Neuron (in vitro differentiated cells): ENCODE measurements at regions not wholly inside any gene's neighbourhood (a gene's known extent, or its start where the extent isn't known, plus 50 kb on each side); places are given as distances from the start of the nearest gene placed in this dataset.
"Not testable (repeated sequence)": the region's sequence is repeated elsewhere in the genome, so short reads cannot be mapped to it uniquely, and the experiment has no call there.

Source experiments
- H2AFZ ChIP-seq: one replicate; pipeline ENCODE4 v1.6.1; 2013; ENCODE audit warnings: low read depth, mild to moderate bottlenecking, inconsistent platforms, low read length, moderate library complexity
- H3K27me3 ChIP-seq: one replicate; pipeline ENCODE4 v1.6.1; 2013; ENCODE audit warnings: low read length; ENCODE audit not compliant: insufficient read depth
- H3K36me3 ChIP-seq: one replicate; pipeline ENCODE4 v1.6.1; 2013; ENCODE audit warnings: low read length; ENCODE audit not compliant: insufficient read depth
- H3K4me1 ChIP-seq: one replicate; pipeline ENCODE4 v1.6.1; 2013; ENCODE audit warnings: low read length; ENCODE audit not compliant: insufficient read depth
- H3K4me3 ChIP-seq: 2 replicates; pipeline ENCODE4 v1.5.1; 2013; ENCODE audit warnings: mild to moderate bottlenecking, low read length, moderate library complexity
- H3K9me3 ChIP-seq: one replicate; pipeline ENCODE4 v1.6.1; 2013; ENCODE audit warnings: low read length

- Histone ChIP-seq H3K27me3 (no peaks in the 10 kb centered on the region), H2AFZ (no peak overlapping the region), H3K36me3 (no peaks in the 10 kb centered on the region), H3K4me3 (no peak overlapping the region), H3K9me3 (no peaks in the 10 kb centered on the region), H3K4me1 (peaks cover 28% of the 10 kb centered on the region)
Measured at GRCh38 chr11:80958361-80958760, 1517.5 kb upstream of the TENM4 start.

DNA sequence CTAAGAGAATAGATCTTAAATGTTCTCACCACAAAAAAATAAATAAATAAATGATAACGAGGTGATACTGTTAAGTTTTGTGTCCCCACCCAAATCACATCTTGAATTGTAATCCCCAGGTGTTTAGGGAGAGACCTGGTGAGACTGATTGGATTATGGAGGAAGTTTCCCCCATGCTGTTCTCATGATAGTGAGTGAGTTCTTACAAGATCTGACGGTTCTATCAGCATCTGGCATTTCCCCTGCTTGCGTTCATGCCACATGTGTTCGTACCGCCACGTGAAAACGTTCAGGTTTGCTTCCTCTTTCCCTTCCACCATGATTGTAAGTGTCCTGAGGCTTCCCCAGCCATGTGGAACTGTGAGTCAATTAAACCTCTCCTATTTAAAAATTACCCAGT is 1514.8 kb upstream of the TENM4 start:
- Histone ChIP-seq H3K36me3 (no peaks in the 10 kb centered on the region), H3K4me3 (no peak overlapping the region), H3K9me3 (no peaks in the 10 kb centered on the region), H3K27me3 (no peaks in the 10 kb centered on the region), H3K4me1 (peaks cover 16% of the 10 kb centered on the region), H2AFZ (no peak overlapping the region)

DNA sequence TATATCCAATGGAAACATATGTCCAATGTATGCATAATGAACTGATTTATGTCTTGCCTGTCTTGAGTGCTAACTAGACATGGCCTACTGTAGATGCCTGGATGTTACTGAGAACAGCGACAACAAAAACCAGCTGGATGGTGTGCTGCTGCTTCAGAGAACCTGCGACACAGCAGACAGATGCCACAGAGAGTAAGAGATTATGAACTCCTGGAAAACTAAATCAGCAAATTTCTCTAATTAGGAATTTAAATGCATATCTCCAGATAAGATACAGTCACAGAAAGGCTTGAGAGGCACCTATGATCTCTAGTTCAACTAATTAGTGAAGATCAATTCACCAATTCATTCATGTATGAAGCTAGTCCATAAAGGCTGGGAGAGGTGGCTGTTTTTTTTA is 1508.0 kb upstream of the TENM4 start:
- Histone ChIP-seq H2AFZ (no peak overlapping the region), H3K4me1 (no peaks in the 10 kb centered on the region), H3K9me3 (peaks cover 6% of the 10 kb centered on the region), H3K4me3 (no peak overlapping the region), H3K36me3 (no peaks in the 10 kb centered on the region), H3K27me3 (no peaks in the 10 kb centered on the region)

- no peaks in the 10 kb centered on the region for H3K4me1 ChIP-seq
- H3K36me3 ChIP-seq = no peaks in the 10 kb centered on the region
- H2AFZ ChIP-seq = no peak overlapping the region
- no peaks in the 10 kb centered on the region for H3K27me3 ChIP-seq
- H3K4me3 ChIP-seq = no peak overlapping the region
- H3K9me3 ChIP-seq = peaks cover 6% of the 10 kb centered on the region
Measured at GRCh38 chr11:80944758-80945157, 1503.9 kb upstream of the TENM4 start.

GRCh38 chr11:80943226-80943625 is 1502.4 kb upstream of the TENM4 start:
- no peak overlapping the region for H2AFZ ChIP-seq
- peaks cover 3% of the 10 kb centered on the region for H3K4me1 ChIP-seq
- no peak overlapping the region for H3K4me3 ChIP-seq
- no peaks in the 10 kb centered on the region for H3K36me3 ChIP-seq
- no peaks in the 10 kb centered on the region for H3K27me3 ChIP-seq
- H3K9me3 ChIP-seq = peaks cover 2% of the 10 kb centered on the region

DNA sequence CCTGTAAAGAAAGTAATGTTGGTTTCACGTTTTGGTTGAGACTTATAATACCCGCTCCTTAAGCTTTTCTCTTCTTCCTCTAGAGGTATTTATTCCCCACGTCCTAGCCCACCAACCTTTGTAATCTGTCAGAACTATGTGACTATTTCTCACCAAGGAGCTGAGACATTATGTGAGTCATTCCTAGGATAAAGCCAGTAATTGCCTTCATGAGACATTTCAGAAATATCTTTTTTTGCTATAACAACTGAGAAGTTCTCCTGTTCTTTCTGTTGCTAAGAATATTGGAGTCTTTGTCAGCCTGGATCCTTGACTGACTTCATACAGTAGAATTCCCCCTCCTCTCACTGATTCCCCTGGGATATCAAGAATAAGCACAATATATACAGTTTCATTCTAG is 1497.0 kb upstream of the TENM4 start:
- Histone ChIP-seq H2AFZ (no peak overlapping the region), H3K4me1 (peaks cover 3% of the 10 kb centered on the region), H3K36me3 (no peaks in the 10 kb centered on the region), H3K9me3 (no peaks in the 10 kb centered on the region), H3K27me3 (no peaks in the 10 kb centered on the region), H3K4me3 (no peak overlapping the region)

DNA sequence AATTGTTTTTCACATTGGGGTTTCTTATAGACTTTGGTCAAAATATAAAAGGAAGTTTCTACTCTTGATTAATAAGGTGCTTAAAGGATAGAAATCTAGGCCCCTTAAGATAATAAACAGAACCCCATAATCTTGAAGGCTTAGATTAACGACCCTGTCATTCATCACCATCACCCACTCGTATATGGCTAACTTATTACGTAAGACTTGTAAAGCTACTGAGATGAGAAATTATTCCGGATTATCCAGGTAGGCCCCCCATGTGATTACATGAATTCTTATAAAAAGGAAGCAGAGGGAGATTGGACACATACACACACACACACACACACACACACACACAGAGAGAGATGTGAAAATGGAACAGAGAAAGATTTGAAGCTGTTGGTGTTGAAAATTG is 1489.2 kb upstream of the TENM4 start:
- no peak overlapping the region for H2AFZ ChIP-seq
- H3K36me3 ChIP-seq = no peaks in the 10 kb centered on the region
- no peaks in the 10 kb centered on the region for H3K9me3 ChIP-seq
- no peaks in the 10 kb centered on the region for H3K27me3 ChIP-seq
- no peak overlapping the region for H3K4me3 ChIP-seq
- H3K4me1 ChIP-seq = no peaks in the 10 kb centered on the region

- Histone ChIP-seq H3K27me3 (no peaks in the 10 kb centered on the region), H3K36me3 (no peaks in the 10 kb centered on the region), H3K4me1 (no peaks in the 10 kb centered on the region), H3K9me3 (no peaks in the 10 kb centered on the region), H3K4me3 (no peak overlapping the region), H2AFZ (no peak overlapping the region)
Measured at GRCh38 chr11:80929031-80929805, 1488.4 kb upstream of the TENM4 start.

DNA sequence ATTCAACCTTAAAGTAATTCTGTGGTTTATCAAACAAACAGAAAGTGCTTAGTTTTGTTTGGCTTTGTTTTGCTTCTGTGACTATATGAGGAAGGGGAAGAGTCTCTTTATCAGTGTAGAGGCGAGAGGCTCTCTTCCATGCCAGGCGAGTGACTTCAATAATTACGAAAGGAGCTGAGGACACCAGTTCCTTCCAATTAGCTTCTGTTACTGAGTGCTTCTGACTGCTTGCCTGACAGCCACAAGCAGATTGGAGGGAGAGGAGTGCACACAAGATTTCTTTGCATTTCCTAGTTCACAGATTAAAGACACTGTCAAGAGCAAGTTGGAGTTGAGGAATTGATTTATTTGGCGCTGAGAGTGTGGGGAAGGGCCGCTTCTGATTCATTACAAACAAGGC is 1484.5 kb upstream of the TENM4 start:
- no peaks in the 10 kb centered on the region for H3K27me3 ChIP-seq
- no peaks in the 10 kb centered on the region for H3K36me3 ChIP-seq
- H3K4me1 ChIP-seq = no peaks in the 10 kb centered on the region
- no peaks in the 10 kb centered on the region for H3K9me3 ChIP-seq
- no peak overlapping the region for H3K4me3 ChIP-seq
- H2AFZ ChIP-seq = no peak overlapping the region

GRCh38 chr11:80921310-80921709 is 1480.5 kb upstream of the TENM4 start:
- H2AFZ ChIP-seq, H3K27me3 ChIP-seq, H3K4me1 ChIP-seq, H3K9me3 ChIP-seq, H3K4me3 ChIP-seq, H3K36me3 ChIP-seq: not testable (repeated sequence)

DNA sequence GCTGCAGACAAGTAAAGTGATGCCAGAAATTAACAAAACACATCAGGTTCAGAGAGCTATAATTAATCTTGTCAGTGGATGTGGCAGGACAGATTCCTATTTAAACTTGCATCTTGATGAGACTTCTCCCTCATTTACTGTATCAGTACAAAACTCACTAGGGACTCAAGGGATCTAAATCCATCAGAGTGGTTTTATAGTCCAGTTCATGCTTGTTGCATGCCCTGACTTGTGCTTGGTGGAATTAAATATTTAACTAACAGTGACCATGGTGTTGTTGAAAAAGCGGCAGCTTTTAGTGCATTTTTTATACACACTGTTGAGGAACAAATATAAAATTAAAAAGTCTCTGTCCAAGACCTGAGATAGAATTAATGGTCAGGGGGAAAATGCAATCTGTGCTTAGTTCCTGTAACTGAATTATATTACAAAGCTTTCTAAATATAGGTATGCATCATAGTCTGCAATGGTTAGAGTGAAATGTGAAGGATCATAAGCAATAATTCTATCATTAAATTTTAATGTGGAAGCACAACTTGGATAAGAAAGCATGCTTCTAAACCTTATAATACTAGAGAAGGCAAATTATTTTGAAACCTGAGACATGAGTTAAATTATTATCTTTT is 1475.5 kb upstream of the TENM4 start:
- no peaks in the 10 kb centered on the region for H3K27me3 ChIP-seq

DNA sequence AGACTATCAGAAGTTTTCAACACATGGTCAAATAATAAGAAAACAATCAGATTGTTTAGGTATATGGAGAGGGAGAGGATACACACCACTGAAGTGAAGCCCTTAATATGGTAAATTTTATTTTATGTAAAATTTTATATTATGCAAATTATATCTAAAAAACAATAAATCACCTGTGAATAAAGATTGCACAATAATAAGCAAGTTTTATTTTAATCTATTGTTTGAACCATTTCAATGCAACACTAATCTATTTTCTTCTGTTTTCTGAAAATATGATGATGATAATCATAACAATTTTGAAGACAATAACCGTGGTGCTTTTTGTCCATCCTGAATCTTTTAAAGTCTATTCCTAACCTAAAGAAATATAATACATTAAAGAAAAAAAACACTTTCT is 1473.5 kb upstream of the TENM4 start:
- Histone ChIP-seq H3K4me1 (peaks cover 8% of the 10 kb centered on the region), H3K9me3 (no peaks in the 10 kb centered on the region), H3K27me3 (no peaks in the 10 kb centered on the region), H2AFZ (no peak overlapping the region), H3K4me3 (no peak overlapping the region), H3K36me3 (no peaks in the 10 kb centered on the region)

More for the DNA sequence above, 1475.5 kb upstream of the TENM4 start:
- H3K4me3 ChIP-seq = no peak overlapping the region
- peak overlapping the region; percentile 55 for H2AFZ ChIP-seq
- peaks cover 8% of the 10 kb centered on the region for H3K4me1 ChIP-seq
- no peaks in the 10 kb centered on the region for H3K36me3 ChIP-seq
- H3K9me3 ChIP-seq = no peaks in the 10 kb centered on the region

- no peak overlapping the region for H2AFZ ChIP-seq
- no peaks in the 10 kb centered on the region for H3K36me3 ChIP-seq
- no peaks in the 10 kb centered on the region for H3K27me3 ChIP-seq
- H3K4me1 ChIP-seq = peaks cover 7% of the 10 kb centered on the region
- no peaks in the 10 kb centered on the region for H3K9me3 ChIP-seq
- no peak overlapping the region for H3K4me3 ChIP-seq
Measured at GRCh38 chr11:80911666-80912065, 1470.8 kb upstream of the TENM4 start.

DNA sequence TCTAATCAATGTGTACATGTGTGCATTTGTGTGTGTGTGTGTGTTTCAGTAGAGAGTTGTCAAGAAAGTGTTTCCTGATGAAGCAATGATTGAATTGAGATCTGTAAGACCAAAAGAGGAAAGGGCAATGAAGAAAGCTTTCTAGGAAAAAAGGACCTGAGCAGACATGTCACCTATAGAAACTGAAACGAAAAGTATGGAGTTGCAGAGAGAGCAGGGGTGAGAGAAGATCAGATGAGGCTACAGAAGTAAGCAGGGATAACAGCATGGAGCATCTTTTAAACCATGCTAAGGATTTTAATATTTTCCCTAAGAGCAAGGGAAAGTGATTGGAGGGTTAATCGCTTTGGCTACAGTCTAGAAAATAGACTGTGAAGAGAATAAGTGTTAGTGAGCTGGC is 1459.4 kb upstream of the TENM4 start:
- Histone ChIP-seq H3K4me1 (no peaks in the 10 kb centered on the region), H3K9me3 (no peaks in the 10 kb centered on the region), H3K36me3 (no peaks in the 10 kb centered on the region), H2AFZ (no peak overlapping the region), H3K4me3 (no peak overlapping the region), H3K27me3 (no peaks in the 10 kb centered on the region)
